ENCODE measurements at regions not wholly inside any gene's neighbourhood (a gene's known extent, or its start where the extent isn't known, plus 50 kb on each side); places are given as distances from the start of the nearest gene placed in this dataset.
A peak's percentile ranks its signal among the peaks of the same experiment; 100 is the strongest.

DNA sequence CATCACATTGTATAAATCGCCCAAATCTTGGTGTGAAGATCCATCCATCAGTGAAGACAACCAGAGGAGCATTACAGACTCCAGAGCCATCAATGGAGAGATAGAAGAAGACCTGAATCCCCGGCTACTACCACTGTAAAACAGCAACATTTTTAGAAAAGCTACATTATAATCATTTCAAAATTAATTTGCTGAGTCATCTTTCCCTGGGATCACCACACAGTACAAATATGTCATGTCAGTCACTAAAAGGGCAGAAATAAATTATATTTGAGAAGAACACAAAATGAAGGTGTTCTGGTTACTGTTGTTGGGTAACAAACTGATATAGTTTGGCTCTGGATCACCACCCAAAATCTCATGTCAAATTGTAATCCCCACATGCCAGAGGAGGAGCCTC lies 218.5 kb upstream of the STT3B start:
- no TSS peak for BruUV-seq (replicated peaks)

More for the DNA sequence above, 218.5 kb upstream of the STT3B start:
- intact Hi-C loops (cut with micrococcal nuclease): no loop called here
- Histone ChIP-seq H2AFZ (ENCODE audit: low read depth, low read length, poor library complexity, severe bottlenecking) (peak overlapping the region; percentile 23), H3K36me3 (ENCODE audit: control insufficient read depth in 1 of 2, insufficient read depth in 2 of 2, low read length in 2 of 2) (no peaks in the 10 kb centered on the region), H3K79me2 (ENCODE audit: insufficient read depth, low read length) (no peaks in the 10 kb centered on the region), H3K27ac (ENCODE audit: low read depth, low read length) (no peak overlapping the region), H3K9me2 (ENCODE audit: insufficient read depth) (no peaks in the 10 kb centered on the region), H3K9me3 (ENCODE audit: control insufficient read depth in 1 of 2, insufficient read depth in 1 of 2, low read depth in 1 of 2, low read length in 2 of 2) (no peaks in the 10 kb centered on the region), H4K20me1 (ENCODE audit: insufficient read depth) (no peaks in the 10 kb centered on the region), H3K4me3 (replicated peaks in 1 of 2; ENCODE audit: low read depth in 1 of 2, low read length in 2 of 2) (no peak overlapping the region), H3K4me1 (ENCODE audit: control insufficient read depth in 1 of 2, insufficient read depth in 2 of 2, low read length in 2 of 2) (peaks cover 9 to 27% of the 10 kb centered on the region in 2 experiments; a peak in 3 of 4 replicates), H3K27me3 (ENCODE audit: insufficient read depth, low read length) (no peaks in the 10 kb centered on the region), H3K4me2 (ENCODE audit: low read length) (no peak overlapping the region), H3K9ac (ENCODE audit: low read length) (no peak overlapping the region)
- TF ChIP-seq, protein P1, sequence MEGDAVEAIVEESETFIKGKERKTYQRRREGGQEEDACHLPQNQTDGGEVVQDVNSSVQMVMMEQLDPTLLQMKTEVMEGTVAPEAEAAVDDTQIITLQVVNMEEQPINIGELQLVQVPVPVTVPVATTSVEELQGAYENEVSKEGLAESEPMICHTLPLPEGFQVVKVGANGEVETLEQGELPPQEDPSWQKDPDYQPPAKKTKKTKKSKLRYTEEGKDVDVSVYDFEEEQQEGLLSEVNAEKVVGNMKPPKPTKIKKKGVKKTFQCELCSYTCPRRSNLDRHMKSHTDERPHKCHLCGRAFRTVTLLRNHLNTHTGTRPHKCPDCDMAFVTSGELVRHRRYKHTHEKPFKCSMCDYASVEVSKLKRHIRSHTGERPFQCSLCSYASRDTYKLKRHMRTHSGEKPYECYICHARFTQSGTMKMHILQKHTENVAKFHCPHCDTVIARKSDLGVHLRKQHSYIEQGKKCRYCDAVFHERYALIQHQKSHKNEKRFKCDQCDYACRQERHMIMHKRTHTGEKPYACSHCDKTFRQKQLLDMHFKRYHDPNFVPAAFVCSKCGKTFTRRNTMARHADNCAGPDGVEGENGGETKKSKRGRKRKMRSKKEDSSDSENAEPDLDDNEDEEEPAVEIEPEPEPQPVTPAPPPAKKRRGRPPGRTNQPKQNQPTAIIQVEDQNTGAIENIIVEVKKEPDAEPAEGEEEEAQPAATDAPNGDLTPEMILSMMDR (IDR thresholded peaks at IDR 0.05 in 2 of 3, conservative IDR thresholded peaks at IDR 0.05 in 1 of 3; ENCODE audit: borderline replicate concordance in 1 of 3, insufficient read depth in 1 of 3, low read depth in 2 of 3, low read length in 2 of 3): no peak
- TF ChIP-seq RAD21 (IDR thresholded peaks at IDR 0.05; ENCODE audit: low read depth) (no peak), POLR2A (IDR thresholded peaks at IDR 0.05; ENCODE audit: borderline replicate concordance, extremely low read depth, insufficient read depth, insufficient read length) (no peak), REST (IDR thresholded peaks at IDR 0.05; ENCODE audit: low read depth) (no peak), EGR1 (IDR thresholded peaks at IDR 0.05; ENCODE audit: low read depth) (no peak), POLR2AphosphoS5 (IDR thresholded peaks at IDR 0.05; ENCODE audit: low read depth, low read length) (no peak), EZH2 (IDR thresholded peaks at IDR 0.05) (no peak), CEBPB (IDR thresholded peaks at IDR 0.05; ENCODE audit: low read depth) (no peak), CBX3 (IDR thresholded peaks at IDR 0.05; ENCODE audit: low read depth) (no peak), SP1 (IDR thresholded peaks at IDR 0.05; ENCODE audit: low read depth) (no peak)
- TF ChIP-seq, protein P2, sequence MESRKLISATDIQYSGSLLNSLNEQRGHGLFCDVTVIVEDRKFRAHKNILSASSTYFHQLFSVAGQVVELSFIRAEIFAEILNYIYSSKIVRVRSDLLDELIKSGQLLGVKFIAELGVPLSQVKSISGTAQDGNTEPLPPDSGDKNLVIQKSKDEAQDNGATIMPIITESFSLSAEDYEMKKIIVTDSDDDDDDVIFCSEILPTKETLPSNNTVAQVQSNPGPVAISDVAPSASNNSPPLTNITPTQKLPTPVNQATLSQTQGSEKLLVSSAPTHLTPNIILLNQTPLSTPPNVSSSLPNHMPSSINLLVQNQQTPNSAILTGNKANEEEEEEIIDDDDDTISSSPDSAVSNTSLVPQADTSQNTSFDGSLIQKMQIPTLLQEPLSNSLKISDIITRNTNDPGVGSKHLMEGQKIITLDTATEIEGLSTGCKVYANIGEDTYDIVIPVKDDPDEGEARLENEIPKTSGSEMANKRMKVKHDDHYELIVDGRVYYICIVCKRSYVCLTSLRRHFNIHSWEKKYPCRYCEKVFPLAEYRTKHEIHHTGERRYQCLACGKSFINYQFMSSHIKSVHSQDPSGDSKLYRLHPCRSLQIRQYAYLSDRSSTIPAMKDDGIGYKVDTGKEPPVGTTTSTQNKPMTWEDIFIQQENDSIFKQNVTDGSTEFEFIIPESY (IDR thresholded peaks at IDR 0.05; ENCODE audit: extremely low read depth, insufficient replicate concordance, low read length): no peak
- TF ChIP-seq, protein P3, sequence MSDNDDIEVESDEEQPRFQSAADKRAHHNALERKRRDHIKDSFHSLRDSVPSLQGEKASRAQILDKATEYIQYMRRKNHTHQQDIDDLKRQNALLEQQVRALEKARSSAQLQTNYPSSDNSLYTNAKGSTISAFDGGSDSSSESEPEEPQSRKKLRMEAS (IDR thresholded peaks at IDR 0.05): no peak
- ChIA-PET POLR2A (no interaction called here), RAD21 (ENCODE audit: low non-redundant PET in 1 of 2, low total read pairs in 2 of 2, uncharacterized antibody in 2 of 2, unreplicated experiment in 2 of 2) (no interaction called here), CTCF (no interaction called here)
- no peak for DNase-seq (ENCODE audit: low read depth, low spot score)
- ATAC-seq: no peak

Data from HCT116 (cell line).